Glutamatergic neuron (in vitro differentiated cells): ENCODE measurements at regions not wholly inside any gene's neighbourhood (a gene's known extent, or its start where the extent isn't known, plus 50 kb on each side); places are given as distances from the start of the nearest gene placed in this dataset.

Experiments used
- DNase-seq: peaks from one replicate; pipeline ENCODE4 v3.0.0; 2022
- H3K27ac Mint-ChIP-seq: one replicate; pipeline ENCODE4 v1.8.0; 2020; ENCODE audit warnings: mild to moderate bottlenecking, mixed read lengths, inconsistent platforms; ENCODE audit not compliant: unreplicated experiment
- H3K27me3 Mint-ChIP-seq: one replicate; pipeline ENCODE4 v1.8.0; 2020; ENCODE audit warnings: mild to moderate bottlenecking, moderate library complexity, mixed read lengths, inconsistent platforms; ENCODE audit not compliant: unreplicated experiment
- H3K36me3 Mint-ChIP-seq: one replicate; pipeline ENCODE4 v1.8.0; 2020; ENCODE audit warnings: mild to moderate bottlenecking, mixed read lengths, inconsistent platforms; ENCODE audit not compliant: unreplicated experiment
- H3K4me1 Mint-ChIP-seq: one replicate; pipeline ENCODE4 v1.8.0; 2020; ENCODE audit warnings: mild to moderate bottlenecking, low read depth, mixed read lengths, inconsistent platforms; ENCODE audit not compliant: unreplicated experiment
- H3K4me3 Mint-ChIP-seq: one replicate; pipeline ENCODE4 v1.8.0; 2020; ENCODE audit warnings: mild to moderate bottlenecking, mixed read lengths, inconsistent platforms; ENCODE audit not compliant: unreplicated experiment
- H3K9me3 Mint-ChIP-seq: one replicate; pipeline ENCODE4 v1.8.0; 2020; ENCODE audit warnings: mild to moderate bottlenecking, moderate library complexity, mixed read lengths, inconsistent platforms; ENCODE audit not compliant: unreplicated experiment
- TF ChIP-seq, protein P1 (sequence below): fragments of 200-600 bp; sonication (generic); IDR thresholded peaks from one replicate; pipeline ENCODE4 v1.5.0; 2021; ENCODE audit not compliant: partially characterized antibody, unreplicated experiment

GRCh38 chr13:52961987-52962386, 66.6 kb upstream of the OLFM4 start:
- Mint-ChIP-seq H3K27me3 (peaks cover 5% of the 10 kb centered on the region), H3K27ac (no peak overlapping the region), H3K9me3 (no peaks in the 10 kb centered on the region), H3K4me3 (no peak overlapping the region), H3K36me3 (no peaks in the 10 kb centered on the region), H3K4me1 (peaks cover 27% of the 10 kb centered on the region)
- TF ChIP-seq, protein P1, sequence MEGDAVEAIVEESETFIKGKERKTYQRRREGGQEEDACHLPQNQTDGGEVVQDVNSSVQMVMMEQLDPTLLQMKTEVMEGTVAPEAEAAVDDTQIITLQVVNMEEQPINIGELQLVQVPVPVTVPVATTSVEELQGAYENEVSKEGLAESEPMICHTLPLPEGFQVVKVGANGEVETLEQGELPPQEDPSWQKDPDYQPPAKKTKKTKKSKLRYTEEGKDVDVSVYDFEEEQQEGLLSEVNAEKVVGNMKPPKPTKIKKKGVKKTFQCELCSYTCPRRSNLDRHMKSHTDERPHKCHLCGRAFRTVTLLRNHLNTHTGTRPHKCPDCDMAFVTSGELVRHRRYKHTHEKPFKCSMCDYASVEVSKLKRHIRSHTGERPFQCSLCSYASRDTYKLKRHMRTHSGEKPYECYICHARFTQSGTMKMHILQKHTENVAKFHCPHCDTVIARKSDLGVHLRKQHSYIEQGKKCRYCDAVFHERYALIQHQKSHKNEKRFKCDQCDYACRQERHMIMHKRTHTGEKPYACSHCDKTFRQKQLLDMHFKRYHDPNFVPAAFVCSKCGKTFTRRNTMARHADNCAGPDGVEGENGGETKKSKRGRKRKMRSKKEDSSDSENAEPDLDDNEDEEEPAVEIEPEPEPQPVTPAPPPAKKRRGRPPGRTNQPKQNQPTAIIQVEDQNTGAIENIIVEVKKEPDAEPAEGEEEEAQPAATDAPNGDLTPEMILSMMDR, result no peak
- DNase-seq, result no peak

DNA sequence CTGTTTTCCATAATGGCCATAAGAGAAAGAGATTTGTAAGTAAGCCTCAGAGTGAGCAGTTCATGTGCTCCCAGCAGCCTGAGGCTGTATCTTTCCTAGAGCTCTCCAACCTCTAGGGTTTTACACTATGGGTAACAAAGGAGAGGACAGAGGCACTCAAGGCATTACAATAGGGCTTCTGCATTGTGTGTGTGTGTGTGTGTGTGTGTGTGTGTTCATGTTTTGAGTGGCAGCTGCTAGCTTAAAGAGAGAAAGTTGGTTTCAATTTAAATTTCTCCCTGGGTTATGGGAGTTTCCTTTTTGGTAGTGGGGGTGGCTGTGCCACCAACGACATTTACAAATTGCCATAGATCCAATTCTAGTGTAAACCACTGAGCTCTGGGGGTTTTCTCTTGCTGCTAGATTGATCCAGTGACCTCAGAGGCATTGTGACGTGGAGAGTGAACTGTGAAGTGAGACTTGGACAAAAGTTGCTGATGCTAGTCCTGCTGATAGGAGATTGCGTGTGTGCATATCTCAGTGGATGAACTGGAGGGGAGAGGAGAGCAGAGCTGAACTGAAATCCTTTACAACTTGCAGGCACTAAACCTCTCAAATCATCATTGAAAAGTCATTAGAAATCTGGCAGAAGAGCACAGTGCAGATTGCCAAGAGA, 67.2 kb upstream of the OLFM4 start:
- peak overlapping the region; percentile 19 for H3K27ac Mint-ChIP-seq
- no peaks in the 10 kb centered on the region for H3K9me3 Mint-ChIP-seq
- no peak for DNase-seq
- H3K4me1 Mint-ChIP-seq, result peaks cover 30% of the 10 kb centered on the region
- peak overlapping the region; percentile 10 for H3K4me3 Mint-ChIP-seq
- H3K36me3 Mint-ChIP-seq, result peaks cover 5% of the 10 kb centered on the region
- TF ChIP-seq, protein P1, result no peak
- H3K27me3 Mint-ChIP-seq, result peaks cover 5% of the 10 kb centered on the region

- H3K27me3 Mint-ChIP-seq, result peaks cover 2% of the 10 kb centered on the region
- no peaks in the 10 kb centered on the region for H3K9me3 Mint-ChIP-seq
- no peak for DNase-seq
- peaks cover 9% of the 10 kb centered on the region for H3K4me1 Mint-ChIP-seq
- H3K4me3 Mint-ChIP-seq, result no peak overlapping the region
- TF ChIP-seq, protein P1, result no peak
- H3K27ac Mint-ChIP-seq, result no peak overlapping the region
- H3K36me3 Mint-ChIP-seq, result peaks cover 5% of the 10 kb centered on the region
Observed at GRCh38 chr13:52955472-52955874, 73.1 kb upstream of the OLFM4 start.

GRCh38 chr13:52954838-52955237, 73.8 kb upstream of the OLFM4 start:
- Mint-ChIP-seq H3K36me3 (peaks cover 5% of the 10 kb centered on the region), H3K27me3 (peaks cover 2% of the 10 kb centered on the region), H3K4me1 (peaks cover 14% of the 10 kb centered on the region), H3K9me3 (no peaks in the 10 kb centered on the region), H3K27ac (no peak overlapping the region), H3K4me3 (no peak overlapping the region)
- no peak for DNase-seq
- TF ChIP-seq, protein P1, result no peak

DNA sequence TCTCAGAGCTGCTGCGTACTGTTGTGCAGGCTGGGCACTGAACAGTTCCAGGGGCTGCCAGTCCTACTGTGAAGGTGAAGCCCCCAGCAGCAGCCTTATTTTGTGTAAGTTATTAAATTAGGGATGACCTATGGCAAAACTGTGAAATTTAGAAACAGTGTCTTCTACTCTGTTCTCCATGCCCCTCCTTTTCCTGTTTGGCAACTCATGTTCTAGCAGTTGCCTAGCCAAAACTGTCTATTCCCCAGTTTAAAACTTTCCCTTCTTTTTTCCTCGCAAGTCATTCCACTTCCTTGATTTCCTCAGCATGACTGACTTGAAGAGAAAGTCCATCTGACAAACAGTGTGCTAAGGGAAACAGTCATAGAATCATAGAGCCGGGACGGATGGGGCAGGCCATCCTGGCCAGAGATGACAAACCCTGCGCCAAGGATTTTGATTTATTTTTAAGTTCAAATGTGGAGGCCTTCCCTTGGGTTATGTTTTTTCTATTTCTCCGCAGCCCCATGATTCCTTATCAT, 78.1 kb upstream of the OLFM4 start:
- TF ChIP-seq, protein P1, result no peak
- no peak for DNase-seq
- Mint-ChIP-seq H3K4me3 (no peak overlapping the region), H3K4me1 (peaks cover 24% of the 10 kb centered on the region), H3K9me3 (peaks cover 4% of the 10 kb centered on the region), H3K27me3 (peaks cover 6% of the 10 kb centered on the region), H3K27ac (no peak overlapping the region), H3K36me3 (peaks cover 7% of the 10 kb centered on the region)
